Right lobe of liver (tissue), 6 donors: ENCODE measurements at regions not wholly inside any gene's neighbourhood (a gene's known extent, or its start where the extent isn't known, plus 50 kb on each side); places are given as distances from the start of the nearest gene placed in this dataset.

ENCODE experiments used
- ATAC-seq, 4 donors: fragments of 200-7000 bp; cut with Tn5 transposase; one replicate each; pipeline ENCODE4 v1.9.1; 2020; ENCODE audit warnings: mild to moderate bottlenecking in 4 of 4, moderate library complexity in 4 of 4
- DNase-seq, 3 donors: peaks; one replicate each; pipeline ENCODE4 v3.0.0-alpha.2; 2020
- H3K27ac ChIP-seq, 3 donors: fragments of 200-600 bp; one replicate each; pipeline ENCODE4 v1.8.0; 2022
- H3K27me3 ChIP-seq, 2 donors: fragments of 200-600 bp; one replicate each; pipeline ENCODE4 v1.8.0; 2022
- H3K36me3 ChIP-seq, 4 donors: fragments of 200-600 bp; sonication (generic) in 1 of 4; one replicate each; pipeline versions ENCODE4 v1.5.1 to v1.8.0; 2017 to 2022; ENCODE audit warnings: control low read depth in 1 of 4
- H3K4me1 ChIP-seq, 4 donors: fragments of 200-600 bp; sonication (generic) in 1 of 4; one replicate each; pipeline versions ENCODE4 v1.5.1 to v1.8.0; 2017 to 2022; ENCODE audit warnings: control low read depth in 1 of 4
- H3K4me3 ChIP-seq, 3 donors: fragments of 200-600 bp; one replicate each; pipeline ENCODE4 v1.8.0; 2022
- H3K9me3 ChIP-seq, 4 donors: fragments of 200-600 bp; sonication (generic) in 1 of 4; one replicate each; pipeline versions ENCODE4 v1.5.1 to v1.8.0; 2017 to 2022; ENCODE audit warnings: control low read depth in 1 of 4
- POLR2A ChIP-seq: fragments of 450-650 bp; IDR thresholded peaks from one replicate; pipeline ENCODE4 v1.6.1; 2017; ENCODE audit warnings: antibody characterized with exemption, mild to moderate bottlenecking
- WGBS: methylation state at CpG from one replicate; pipeline ENCODE4 v1.1.6; 2018; ENCODE audit warnings: low coverage, low lambda C conversion rate; ENCODE audit not compliant: insufficient coverage; ENCODE audit errors: missing lambda C conversion rate; 5-methylcytosine and 5-hydroxymethylcytosine counted together
- intact Hi-C, 2 donors: fragments of 100-400 bp; cut with DNase I; formaldehyde crosslinking; loops; one replicate each; pipeline versions ENCODE4 v1.11.2 to v1.14.1; 2022
- TF ChIP-seq, protein P1 (sequence below), 4 donors: fragments of 200-600 bp in 3 of 4; fragments of 450-650 bp in 1 of 4; IDR thresholded peaks; one replicate each; pipeline versions ENCODE4 v1.5.1 to v1.8.0; 2016 to 2022; ENCODE audit warnings: antibody characterized with exemption in 4 of 4, mild to moderate bottlenecking in 2 of 4
- donor health status: DM: no; HTN: yes; CAD: no.
- donor health status: DM: no; HTN: no; CAD: no.
- donor health status: DM: no; HTN: no; CAD: no.
- donor health status: DM: no; HTN: yes; CAD: no.
- donor health status: DM: no; HTN: yes; CAD: no.

DNA sequence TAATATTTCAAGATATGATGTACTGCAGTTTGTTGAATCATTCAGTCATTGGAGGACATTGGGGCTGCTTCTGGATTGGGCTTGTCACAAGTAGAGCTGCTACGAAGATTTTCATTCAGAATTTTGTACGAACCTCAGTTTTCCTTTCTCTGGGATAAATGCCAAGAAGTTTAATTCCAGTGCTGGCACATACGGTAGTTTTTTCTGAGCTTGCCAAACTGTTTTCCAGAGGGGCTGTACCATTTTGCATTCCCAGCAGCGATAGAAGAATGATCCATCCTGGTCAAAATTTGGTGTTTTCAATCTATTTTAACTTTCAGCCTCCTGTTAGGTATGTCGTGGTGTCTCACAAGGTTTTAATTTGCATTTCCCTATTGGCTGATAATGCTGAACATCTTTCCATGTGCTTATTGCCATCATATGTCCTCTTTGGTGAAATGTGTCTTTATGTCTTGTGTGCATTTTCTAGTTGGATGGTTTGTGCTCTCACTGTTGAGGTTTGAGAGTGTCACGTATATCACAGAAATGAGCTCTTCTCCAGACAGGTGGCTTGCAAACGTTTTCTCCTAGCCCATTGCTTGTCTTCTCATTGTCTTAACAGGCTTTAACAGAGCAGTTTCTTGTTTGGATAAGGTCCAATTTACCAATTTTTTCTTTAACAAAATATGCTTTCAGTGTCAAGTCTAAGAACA, 612.6 kb downstream of the GALR1 start:
- TF ChIP-seq, protein P1, sequence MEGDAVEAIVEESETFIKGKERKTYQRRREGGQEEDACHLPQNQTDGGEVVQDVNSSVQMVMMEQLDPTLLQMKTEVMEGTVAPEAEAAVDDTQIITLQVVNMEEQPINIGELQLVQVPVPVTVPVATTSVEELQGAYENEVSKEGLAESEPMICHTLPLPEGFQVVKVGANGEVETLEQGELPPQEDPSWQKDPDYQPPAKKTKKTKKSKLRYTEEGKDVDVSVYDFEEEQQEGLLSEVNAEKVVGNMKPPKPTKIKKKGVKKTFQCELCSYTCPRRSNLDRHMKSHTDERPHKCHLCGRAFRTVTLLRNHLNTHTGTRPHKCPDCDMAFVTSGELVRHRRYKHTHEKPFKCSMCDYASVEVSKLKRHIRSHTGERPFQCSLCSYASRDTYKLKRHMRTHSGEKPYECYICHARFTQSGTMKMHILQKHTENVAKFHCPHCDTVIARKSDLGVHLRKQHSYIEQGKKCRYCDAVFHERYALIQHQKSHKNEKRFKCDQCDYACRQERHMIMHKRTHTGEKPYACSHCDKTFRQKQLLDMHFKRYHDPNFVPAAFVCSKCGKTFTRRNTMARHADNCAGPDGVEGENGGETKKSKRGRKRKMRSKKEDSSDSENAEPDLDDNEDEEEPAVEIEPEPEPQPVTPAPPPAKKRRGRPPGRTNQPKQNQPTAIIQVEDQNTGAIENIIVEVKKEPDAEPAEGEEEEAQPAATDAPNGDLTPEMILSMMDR (IDR thresholded peaks at IDR 0.05), result no peak
- no peak for TF ChIP-seq POLR2A
- 59% methylated on average over 6 of the region's 7 CpGs for WGBS
- Histone ChIP-seq H3K27me3 (no peaks in the 10 kb centered on the region), H3K36me3 (no peaks in the 10 kb centered on the region), H3K4me3 (no peak overlapping the region), H3K9me3 (no peaks in the 10 kb centered on the region), H3K4me1 (no peaks in the 10 kb centered on the region), H3K27ac (no peak overlapping the region)
- ATAC-seq (no peak), DNase-seq (no peak)
- intact Hi-C loops, result no loop called here

DNA sequence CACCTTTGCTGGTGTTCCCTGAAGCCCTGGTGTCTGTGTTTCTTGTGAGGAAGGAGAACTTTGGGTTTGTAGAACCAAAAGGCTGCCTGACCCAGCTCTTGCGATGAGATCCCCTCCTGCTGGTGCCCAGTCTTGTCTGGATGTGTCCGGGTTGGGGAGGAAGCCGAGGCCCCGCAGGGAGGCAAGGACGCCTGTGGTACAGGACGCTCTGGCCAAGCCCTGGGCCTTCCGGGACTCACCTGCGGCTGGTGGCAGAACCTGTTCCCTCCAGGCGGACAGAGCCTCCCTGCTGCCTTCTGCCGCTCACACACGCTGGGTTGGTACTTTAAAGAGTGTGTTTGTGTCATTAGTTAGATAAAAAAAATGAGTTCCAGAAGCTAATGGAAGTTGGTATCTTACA, 616.2 kb downstream of the GALR1 start:
- WGBS, result no CpG with 5 or more reads among the region's 11 CpGs
- no peaks in the 10 kb centered on the region for H3K4me1 ChIP-seq
- no peak overlapping the region for H3K27ac ChIP-seq
- no peaks in the 10 kb centered on the region for H3K9me3 ChIP-seq
- no peak for ATAC-seq
- no peaks in the 10 kb centered on the region for H3K36me3 ChIP-seq
- DNase-seq, result no peak
- no peaks in the 10 kb centered on the region for H3K27me3 ChIP-seq
- TF ChIP-seq, protein P1 (IDR thresholded peaks at IDR 0.05), result no peak
- TF ChIP-seq POLR2A, result no peak
- H3K4me3 ChIP-seq, result no peak overlapping the region
- intact Hi-C loops, result no loop called here

GRCh38 chr18:77866351-77866750, 616.7 kb downstream of the GALR1 start:
- ATAC-seq, result no peak
- intact Hi-C loops, result no loop called here
- no peaks in the 10 kb centered on the region for H3K27me3 ChIP-seq
- H3K4me3 ChIP-seq, result no peak overlapping the region
- no peaks in the 10 kb centered on the region for H3K4me1 ChIP-seq
- 39% methylated on average over 7 of the region's 8 CpGs for WGBS
- H3K9me3 ChIP-seq, result no peaks in the 10 kb centered on the region
- H3K27ac ChIP-seq, result no peak overlapping the region
- DNase-seq, result no peak
- H3K36me3 ChIP-seq, result no peaks in the 10 kb centered on the region
- TF ChIP-seq POLR2A, result no peak

DNA sequence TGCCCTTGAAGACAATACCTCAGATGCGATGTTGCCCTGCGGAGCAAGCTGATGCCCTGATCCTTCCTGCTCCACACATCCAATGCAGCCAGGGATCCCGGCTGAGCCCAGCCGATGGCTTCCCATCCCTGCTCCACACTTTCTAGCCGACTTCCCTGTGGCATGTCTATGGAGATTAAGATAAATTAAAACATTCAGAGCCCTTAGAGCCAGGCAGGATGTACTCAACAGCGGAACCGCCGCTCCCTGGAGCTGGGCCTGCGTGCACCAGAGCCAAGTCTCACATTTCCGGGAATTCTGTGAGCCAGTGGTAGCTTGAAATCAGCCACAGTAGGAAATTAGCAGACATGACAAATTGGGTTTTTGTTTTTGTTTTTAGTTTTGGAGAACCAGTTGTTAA, 620.6 kb downstream of the GALR1 start:
- Histone ChIP-seq H3K4me1 (no peaks in the 10 kb centered on the region), H3K4me3 (no peak overlapping the region), H3K9me3 (no peaks in the 10 kb centered on the region), H3K27ac (no peak overlapping the region), H3K27me3 (no peaks in the 10 kb centered on the region), H3K36me3 (no peaks in the 10 kb centered on the region)
- 37% methylated on average over 10 of the region's 10 CpGs for WGBS
- DNase-seq (peak in 1 of 3 donors; percentile 50), ATAC-seq (peak; percentile 72 to 89 (median 78))
- no peak for TF ChIP-seq POLR2A
- TF ChIP-seq, protein P1 (IDR thresholded peaks at IDR 0.05), result no peak
- intact Hi-C loops, result no loop called here

GRCh38 chr18:77870894-77871293, 621.2 kb downstream of the GALR1 start:
- ATAC-seq (no peak), DNase-seq (no peak)
- no peaks in the 10 kb centered on the region for H3K4me1 ChIP-seq
- TF ChIP-seq POLR2A, result no peak
- TF ChIP-seq, protein P1 (IDR thresholded peaks at IDR 0.05), result no peak
- H3K27me3 ChIP-seq, result no peaks in the 10 kb centered on the region
- 43% methylated on average over 5 of the region's 10 CpGs for WGBS
- intact Hi-C loops, result no loop called here
- no peak overlapping the region for H3K27ac ChIP-seq
- no peaks in the 10 kb centered on the region for H3K36me3 ChIP-seq
- H3K9me3 ChIP-seq, result no peaks in the 10 kb centered on the region
- H3K4me3 ChIP-seq, result no peak overlapping the region
